ENCODE measurements at regions not wholly inside any gene's neighbourhood (a gene's known extent, or its start where the extent isn't known, plus 50 kb on each side); places are given as distances from the start of the nearest gene placed in this dataset.

DNA sequence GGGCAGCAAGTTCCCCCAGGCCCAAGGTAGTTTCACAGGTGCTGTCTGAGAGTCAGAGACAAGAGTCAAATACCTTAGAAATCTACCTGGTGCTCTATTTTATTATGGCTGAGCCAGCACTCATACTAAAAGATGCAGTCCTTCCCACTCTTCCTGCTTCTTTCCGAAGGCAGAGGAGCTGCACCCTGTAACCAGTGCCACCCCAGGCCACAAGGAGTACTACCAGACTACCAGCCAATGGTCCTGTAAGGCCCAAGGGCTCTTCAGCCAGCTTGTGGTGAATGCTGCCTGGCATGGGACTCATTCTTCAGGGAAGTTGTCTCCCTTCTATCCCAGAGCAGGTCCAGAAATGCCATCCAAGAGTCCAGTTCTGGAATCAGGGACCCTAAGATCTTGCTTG, 203.8 kb upstream of the DUSP10 start:
- Histone ChIP-seq H3K36me3 (ENCODE audit: control insufficient read depth in 2 of 2, insufficient read depth in 1 of 2, low read length in 2 of 2) (no peaks in the 10 kb centered on the region), H3K4me1 (ENCODE audit: control insufficient read depth, insufficient read depth, low read length) (no peaks in the 10 kb centered on the region), H3K9me3 (ENCODE audit: control insufficient read depth, insufficient read depth, low read depth, low read length) (no peaks in the 10 kb centered on the region), H3K4me3 (ENCODE audit: low read depth, low read length) (no peak overlapping the region), H3K27ac (ENCODE audit: extremely low read depth, low read depth, low read length) (no peak overlapping the region)
- POLR2A ChIA-PET = no interaction called here
- CTCF ChIA-PET = no interaction called here
- TF ChIP-seq, protein P1, sequence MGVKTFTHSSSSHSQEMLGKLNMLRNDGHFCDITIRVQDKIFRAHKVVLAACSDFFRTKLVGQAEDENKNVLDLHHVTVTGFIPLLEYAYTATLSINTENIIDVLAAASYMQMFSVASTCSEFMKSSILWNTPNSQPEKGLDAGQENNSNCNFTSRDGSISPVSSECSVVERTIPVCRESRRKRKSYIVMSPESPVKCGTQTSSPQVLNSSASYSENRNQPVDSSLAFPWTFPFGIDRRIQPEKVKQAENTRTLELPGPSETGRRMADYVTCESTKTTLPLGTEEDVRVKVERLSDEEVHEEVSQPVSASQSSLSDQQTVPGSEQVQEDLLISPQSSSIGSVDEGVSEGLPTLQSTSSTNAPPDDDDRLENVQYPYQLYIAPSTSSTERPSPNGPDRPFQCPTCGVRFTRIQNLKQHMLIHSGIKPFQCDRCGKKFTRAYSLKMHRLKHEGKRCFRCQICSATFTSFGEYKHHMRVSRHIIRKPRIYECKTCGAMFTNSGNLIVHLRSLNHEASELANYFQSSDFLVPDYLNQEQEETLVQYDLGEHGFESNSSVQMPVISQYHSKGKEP (tag by site-specific recombination; IDR thresholded peaks at IDR 0.05) = no peak
- TF ChIP-seq ZNF211 (tag by site-specific recombination; IDR thresholded peaks at IDR 0.05; ENCODE audit: low read depth) = no peak
- TF ChIP-seq, protein P2, sequence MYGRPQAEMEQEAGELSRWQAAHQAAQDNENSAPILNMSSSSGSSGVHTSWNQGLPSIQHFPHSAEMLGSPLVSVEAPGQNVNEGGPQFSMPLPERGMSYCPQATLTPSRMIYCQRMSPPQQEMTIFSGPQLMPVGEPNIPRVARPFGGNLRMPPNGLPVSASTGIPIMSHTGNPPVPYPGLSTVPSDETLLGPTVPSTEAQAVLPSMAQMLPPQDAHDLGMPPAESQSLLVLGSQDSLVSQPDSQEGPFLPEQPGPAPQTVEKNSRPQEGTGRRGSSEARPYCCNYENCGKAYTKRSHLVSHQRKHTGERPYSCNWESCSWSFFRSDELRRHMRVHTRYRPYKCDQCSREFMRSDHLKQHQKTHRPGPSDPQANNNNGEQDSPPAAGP (tag by site-specific recombination; IDR thresholded peaks at IDR 0.05) = no peak
- no peak for TF ChIP-seq ZNF623 (tag by site-specific recombination; IDR thresholded peaks at IDR 0.05)
- no peak for TF ChIP-seq ZNF274 (IDR thresholded peaks at IDR 0.05; ENCODE audit: low read length)
- TF ChIP-seq ZNF274 (tag by site-specific recombination; IDR thresholded peaks at IDR 0.05; ENCODE audit: borderline replicate concordance) = no peak
- no peak for TF ChIP-seq ZNF707 (tag by site-specific recombination; IDR thresholded peaks at IDR 0.05)

- Histone ChIP-seq H3K36me3 (ENCODE audit: control insufficient read depth in 2 of 2, insufficient read depth in 1 of 2, low read length in 2 of 2) (no peaks in the 10 kb centered on the region), H3K4me3 (ENCODE audit: low read depth, low read length) (no peak overlapping the region), H3K4me1 (ENCODE audit: control insufficient read depth, insufficient read depth, low read length) (no peaks in the 10 kb centered on the region), H3K27ac (ENCODE audit: extremely low read depth, low read depth, low read length) (no peak overlapping the region), H3K9me3 (ENCODE audit: control insufficient read depth, insufficient read depth, low read depth, low read length) (no peaks in the 10 kb centered on the region)
- TF ChIP-seq SP3 (tag by site-specific recombination; IDR thresholded peaks at IDR 0.05) (no peak), SETDB1 (IDR thresholded peaks at IDR 0.05; ENCODE audit: insufficient read length, low read length) (peak; percentile 96)
- ChIA-PET POLR2A (no interaction called here), CTCF (interaction anchor here (0.6 to 0.8 kb wide), 2 partner anchors 16 to 54 kb away, joined by 3 read pairs; no protein-coding TSS in a partner anchor)
Observed at GRCh38 chr1:221944247-221944870, 202.5 kb upstream of the DUSP10 start.

- POLR2A ChIA-PET = no interaction called here
- no peaks in the 10 kb centered on the region for H3K36me3 ChIP-seq (ENCODE audit: control insufficient read depth in 2 of 2, insufficient read depth in 1 of 2, low read length in 2 of 2)
- CTCF ChIA-PET = interaction anchor here (0.6 to 1.0 kb wide), 3 partner anchors 286 to 515 kb away, joined by 3 to 4 read pairs (median 3); no protein-coding TSS in a partner anchor
- no peaks in the 10 kb centered on the region for H3K9me3 ChIP-seq (ENCODE audit: control insufficient read depth, insufficient read depth, low read depth, low read length)
- H3K4me1 ChIP-seq (ENCODE audit: control insufficient read depth, insufficient read depth, low read length) = no peaks in the 10 kb centered on the region
- H3K4me3 ChIP-seq (ENCODE audit: low read depth, low read length) = no peak overlapping the region
- H3K27ac ChIP-seq (ENCODE audit: extremely low read depth, low read depth, low read length) = no peak overlapping the region
- no peak for TF ChIP-seq ZNF701 (tag by site-specific recombination; IDR thresholded peaks at IDR 0.05)
- no peak for TF ChIP-seq ZNF654 (tag by site-specific recombination; IDR thresholded peaks at IDR 0.05; ENCODE audit: low read depth)
- no peak for TF ChIP-seq ZNF514 (tag by site-specific recombination; IDR thresholded peaks at IDR 0.05)
- TF ChIP-seq ZNF530 (tag by site-specific recombination; IDR thresholded peaks at IDR 0.05; ENCODE audit: low read depth) = no peak
- no peak for TF ChIP-seq WT1 (tag by site-specific recombination; IDR thresholded peaks at IDR 0.05)
- no peak for TF ChIP-seq ZNF768 (tag by site-specific recombination; IDR thresholded peaks at IDR 0.05)
- TF ChIP-seq MYNN (tag by site-specific recombination; IDR thresholded peaks at IDR 0.05; ENCODE audit: borderline replicate concordance) = no peak
- no peak for TF ChIP-seq ZNF292 (tag by site-specific recombination; IDR thresholded peaks at IDR 0.05; ENCODE audit: borderline replicate concordance, low read depth)
- TF ChIP-seq ZNF132 (tag by site-specific recombination; IDR thresholded peaks at IDR 0.05; ENCODE audit: borderline replicate concordance) = no peak
- TF ChIP-seq ZNF629 (tag by site-specific recombination; IDR thresholded peaks at IDR 0.05) = no peak
- TF ChIP-seq ZNF391 (tag by site-specific recombination; IDR thresholded peaks at IDR 0.05; ENCODE audit: borderline replicate concordance, low read depth) = no peak
- no peak for TF ChIP-seq SCRT1 (tag by site-specific recombination; IDR thresholded peaks at IDR 0.05; ENCODE audit: borderline replicate concordance)
- no peak for TF ChIP-seq YY2 (tag by site-specific recombination; IDR thresholded peaks at IDR 0.05)
- TF ChIP-seq ZNF169 (tag by site-specific recombination; IDR thresholded peaks at IDR 0.05) = no peak
- TF ChIP-seq ZBTB20 (tag by site-specific recombination; IDR thresholded peaks at IDR 0.05) = no peak
- TF ChIP-seq, protein P3, sequence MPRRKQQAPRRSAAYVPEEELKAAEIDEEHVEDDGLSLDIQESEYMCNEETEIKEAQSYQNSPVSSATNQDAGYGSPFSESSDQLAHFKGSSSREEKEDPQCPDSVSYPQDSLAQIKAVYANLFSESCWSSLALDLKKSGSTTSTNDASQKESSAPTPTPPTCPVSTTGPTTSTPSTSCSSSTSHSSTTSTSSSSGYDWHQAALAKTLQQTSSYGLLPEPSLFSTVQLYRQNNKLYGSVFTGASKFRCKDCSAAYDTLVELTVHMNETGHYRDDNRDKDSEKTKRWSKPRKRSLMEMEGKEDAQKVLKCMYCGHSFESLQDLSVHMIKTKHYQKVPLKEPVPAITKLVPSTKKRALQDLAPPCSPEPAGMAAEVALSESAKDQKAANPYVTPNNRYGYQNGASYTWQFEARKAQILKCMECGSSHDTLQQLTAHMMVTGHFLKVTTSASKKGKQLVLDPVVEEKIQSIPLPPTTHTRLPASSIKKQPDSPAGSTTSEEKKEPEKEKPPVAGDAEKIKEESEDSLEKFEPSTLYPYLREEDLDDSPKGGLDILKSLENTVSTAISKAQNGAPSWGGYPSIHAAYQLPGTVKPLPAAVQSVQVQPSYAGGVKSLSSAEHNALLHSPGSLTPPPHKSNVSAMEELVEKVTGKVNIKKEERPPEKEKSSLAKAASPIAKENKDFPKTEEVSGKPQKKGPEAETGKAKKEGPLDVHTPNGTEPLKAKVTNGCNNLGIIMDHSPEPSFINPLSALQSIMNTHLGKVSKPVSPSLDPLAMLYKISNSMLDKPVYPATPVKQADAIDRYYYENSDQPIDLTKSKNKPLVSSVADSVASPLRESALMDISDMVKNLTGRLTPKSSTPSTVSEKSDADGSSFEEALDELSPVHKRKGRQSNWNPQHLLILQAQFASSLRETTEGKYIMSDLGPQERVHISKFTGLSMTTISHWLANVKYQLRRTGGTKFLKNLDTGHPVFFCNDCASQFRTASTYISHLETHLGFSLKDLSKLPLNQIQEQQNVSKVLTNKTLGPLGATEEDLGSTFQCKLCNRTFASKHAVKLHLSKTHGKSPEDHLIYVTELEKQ (tag by site-specific recombination; IDR thresholded peaks at IDR 0.05; ENCODE audit: borderline replicate concordance) = no peak
- no peak for TF ChIP-seq ZNF558 (tag by site-specific recombination; IDR thresholded peaks at IDR 0.05)
- no peak for TF ChIP-seq TRIM28 (IDR thresholded peaks at IDR 0.05; ENCODE audit: borderline replicate concordance, low read length)
- no peak for TF ChIP-seq ZNF174 (tag by site-specific recombination; IDR thresholded peaks at IDR 0.05)
Observed at GRCh38 chr1:221940631-221941030, 198.7 kb upstream of the DUSP10 start.

Data from HEK293 (cell line).